OCI-LY1 (cell line): ENCODE measurements at regions not wholly inside any gene's neighbourhood (a gene's known extent, or its start where the extent isn't known, plus 50 kb on each side); places are given as distances from the start of the nearest gene placed in this dataset.

Source experiments
- H2AFZ ChIP-seq: fragments of 200-600 bp; sonication (generic), shearing (Covaris generic); 2 replicates; pipeline ENCODE4 v1.6.0; 2014; ENCODE audit warnings: antibody characterized with exemption, mild to moderate bottlenecking, low read length
- H3F3A ChIP-seq: fragments of 200-600 bp; sonication (generic), shearing (Covaris generic); 2 replicates; pipeline ENCODE4 v1.6.0; 2014; ENCODE audit warnings: mild to moderate bottlenecking, antibody characterized with exemption, low read length, moderate library complexity; ENCODE audit not compliant: insufficient read depth
- H3K27ac ChIP-seq: fragments of 200-600 bp; sonication (generic); 2 replicates; pipeline ENCODE4 v1.5.1; 2014; ENCODE audit warnings: low read length, mixed run types, mild to moderate bottlenecking, low read depth; ENCODE audit not compliant: poor library complexity, severe bottlenecking
- H3K27me3 ChIP-seq: fragments of 200-600 bp; sonication (generic); 2 replicates; pipeline ENCODE4 v1.6.0; 2014; ENCODE audit warnings: antibody characterized with exemption, mild to moderate bottlenecking, low read length, moderate library complexity; ENCODE audit not compliant: insufficient read depth
- H3K36me3 ChIP-seq: fragments of 200-600 bp; sonication (generic); 2 replicates; pipeline ENCODE4 v1.6.1; 2014; ENCODE audit warnings: mild to moderate bottlenecking, antibody characterized with exemption, low read length, moderate library complexity, mixed read lengths; ENCODE audit not compliant: insufficient read depth
- H3K4me1 ChIP-seq: fragments of 200-600 bp; sonication (generic); 2 replicates; pipeline ENCODE4 v1.5.1; 2014; ENCODE audit warnings: mild to moderate bottlenecking, low read length, moderate library complexity; ENCODE audit not compliant: insufficient read depth, severe bottlenecking
- H3K4me2 ChIP-seq: fragments of 200-600 bp; sonication (generic), shearing (Covaris generic); 2 replicates; pipeline ENCODE4 v1.6.1; 2014; ENCODE audit warnings: low read length
- H3K4me3 ChIP-seq: fragments of 200-600 bp; sonication (generic); 2 replicates; pipeline ENCODE4 v1.5.1; 2014; ENCODE audit warnings: low read length, low read depth, mild to moderate bottlenecking, mixed read lengths; ENCODE audit not compliant: poor library complexity, severe bottlenecking
- H3K79me2 ChIP-seq: fragments of 200-600 bp; shearing (Covaris generic); 2 replicates; pipeline ENCODE4 v1.6.1; 2016; ENCODE audit warnings: mixed run types, low read length, mixed read lengths; ENCODE audit not compliant: insufficient read depth
- H3K9ac ChIP-seq: fragments of 200-600 bp; sonication (generic), shearing (Covaris generic); 2 replicates; pipeline ENCODE4 v1.6.1; 2014; ENCODE audit warnings: mild to moderate bottlenecking, low read length, mixed read lengths
- H3K9me2 ChIP-seq: fragments of 200-600 bp; sonication (generic), shearing (Covaris generic); 2 replicates; pipeline ENCODE4 v1.6.1; 2014; ENCODE audit warnings: low read depth, mild to moderate bottlenecking, low read length, mixed read lengths
- H3K9me3 ChIP-seq: fragments of 200-600 bp; shearing (Covaris generic); 2 replicates; pipeline ENCODE4 v1.6.1; 2014; ENCODE audit warnings: low read length, mixed read lengths
- H4K20me1 ChIP-seq: fragments of 200-600 bp; sonication (generic), shearing (Covaris generic); 2 replicates; pipeline ENCODE4 v1.6.0; 2016; ENCODE audit warnings: mild to moderate bottlenecking, low read length; ENCODE audit not compliant: insufficient read depth
- CTCF ChIP-seq: fragments of 200-600 bp; sonication (generic), shearing (Covaris generic); IDR thresholded peaks from 2 replicates; pipeline ENCODE4 v1.5.1; 2017; ENCODE audit warnings: mild to moderate bottlenecking, antibody characterized with exemption, low read length, moderate library complexity, mixed read lengths
- EZH2 ChIP-seq: fragments of 200-600 bp; sonication (generic), shearing (Covaris generic); IDR thresholded peaks from 2 replicates; pipeline ENCODE4 v1.8.0; 2017; ENCODE audit warnings: borderline replicate concordance, mixed run types, mild to moderate bottlenecking, antibody characterized with exemption, low read length, moderate library complexity, mixed read lengths

- H3K27ac ChIP-seq = no peak overlapping the region
These were observed 187.7 kb upstream of the RNPC3 start for GRCh38 chr1:103337779-103338178.

GRCh38 chr1:103336408-103336807, 189.1 kb upstream of the RNPC3 start:
- no peaks in the 10 kb centered on the region for H3K36me3 ChIP-seq
- H3K27ac ChIP-seq = no peak overlapping the region
- no peak overlapping the region for H2AFZ ChIP-seq
- H3K9me2 ChIP-seq = no peaks in the 10 kb centered on the region
- no peaks in the 10 kb centered on the region for H3K9me3 ChIP-seq
- no peaks in the 10 kb centered on the region for H3K79me2 ChIP-seq
- no peak for TF ChIP-seq EZH2
- TF ChIP-seq CTCF = no peak
- H3K27me3 ChIP-seq = no peaks in the 10 kb centered on the region
- no peak overlapping the region for H3K9ac ChIP-seq
- H3K4me2 ChIP-seq = no peak overlapping the region
- no peaks in the 10 kb centered on the region for H3K4me1 ChIP-seq
- H3F3A ChIP-seq = no peaks in the 10 kb centered on the region
- no peaks in the 10 kb centered on the region for H4K20me1 ChIP-seq
- H3K4me3 ChIP-seq = no peak overlapping the region

More at GRCh38 chr1:103337779-103338178, 187.7 kb upstream of the RNPC3 start:
- Histone ChIP-seq H3K4me3 (no peak overlapping the region), H3K79me2 (no peaks in the 10 kb centered on the region), H3K4me1 (no peaks in the 10 kb centered on the region), H3K4me2 (no peak overlapping the region), H3K9ac (no peak overlapping the region), H3F3A (no peaks in the 10 kb centered on the region), H2AFZ (no peak overlapping the region), H3K9me3 (no peaks in the 10 kb centered on the region), H3K27me3 (no peaks in the 10 kb centered on the region), H3K9me2 (no peaks in the 10 kb centered on the region), H3K36me3 (no peaks in the 10 kb centered on the region), H4K20me1 (no peaks in the 10 kb centered on the region)
- no peak for TF ChIP-seq CTCF
- no peak for TF ChIP-seq EZH2

- Histone ChIP-seq H3K36me3 (no peaks in the 10 kb centered on the region), H3K9me3 (no peaks in the 10 kb centered on the region), H3K9me2 (no peaks in the 10 kb centered on the region), H3F3A (no peaks in the 10 kb centered on the region), H3K27me3 (no peaks in the 10 kb centered on the region), H3K79me2 (no peaks in the 10 kb centered on the region), H3K27ac (no peak overlapping the region), H3K4me2 (no peak overlapping the region), H3K4me3 (no peak overlapping the region), H3K9ac (no peak overlapping the region), H4K20me1 (no peaks in the 10 kb centered on the region), H3K4me1 (no peaks in the 10 kb centered on the region), H2AFZ (no peak overlapping the region)
- TF ChIP-seq EZH2 = no peak
- no peak for TF ChIP-seq CTCF
These were observed 192.4 kb upstream of the RNPC3 start for GRCh38 chr1:103333141-103333540.
